ENCODE measurements at regions not wholly inside any gene's neighbourhood (a gene's known extent, or its start where the extent isn't known, plus 50 kb on each side); places are given as distances from the start of the nearest gene placed in this dataset.

DNA sequence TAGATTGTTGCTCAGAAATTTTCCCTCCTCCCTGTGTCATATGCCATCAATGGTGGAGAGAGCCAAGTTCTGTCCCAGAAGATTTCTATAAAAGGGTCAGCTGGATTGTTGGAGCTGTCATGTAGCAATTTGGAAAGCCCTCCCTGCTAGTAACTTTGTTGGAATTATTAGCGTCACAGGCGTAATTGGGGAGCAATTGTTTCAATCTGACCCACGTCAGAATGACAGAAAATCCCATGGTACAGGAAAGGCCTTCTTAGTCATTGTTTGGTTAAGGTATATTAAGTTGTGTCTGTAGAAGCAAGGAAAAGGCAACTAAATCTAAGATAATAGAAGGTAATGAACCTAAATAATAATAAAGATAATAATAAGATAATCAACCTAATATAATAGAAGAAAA is 148.4 kb downstream of the PLK2 start:
- no peak for TF ChIP-seq CTCF (IDR thresholded peaks at IDR 0.05)
- no peak for TF ChIP-seq EZH2 (IDR thresholded peaks at IDR 0.05; ENCODE audit: borderline replicate concordance, insufficient read depth, low read depth, low read length, poor library complexity, severe bottlenecking)
